ENCODE measurements at regions not wholly inside any gene's neighbourhood (a gene's known extent, or its start where the extent isn't known, plus 50 kb on each side); places are given as distances from the start of the nearest gene placed in this dataset.
"Not testable (repeated sequence)": the region's sequence is repeated elsewhere in the genome, so short reads cannot be mapped to it uniquely, and the experiment has no call there.

DNA sequence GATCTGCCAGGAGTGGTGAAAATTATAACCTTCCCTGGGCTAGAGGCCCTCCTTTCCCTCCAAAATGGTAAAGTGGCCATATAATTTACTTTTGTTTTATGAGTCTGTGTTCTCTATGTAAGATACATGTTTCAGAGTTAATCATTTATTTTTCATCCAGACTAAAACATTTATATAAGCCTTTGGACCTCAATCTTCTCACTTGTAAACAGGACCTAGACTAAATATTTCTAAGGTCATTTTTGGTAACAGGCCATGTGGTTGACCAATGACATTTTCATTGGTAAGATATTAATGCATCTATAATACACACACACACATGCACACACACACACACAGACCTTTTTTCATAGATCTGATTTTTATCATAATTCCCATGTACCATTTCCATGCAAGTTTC, 79.7 kb upstream of the KCTD1 start:
- intact Hi-C loops (cut with DNase I; ENCODE audit: low total_unique reads), result no loop called here
- TF ChIP-seq CTCF (IDR thresholded peaks at IDR 0.05) (no peak), POLR2A (IDR thresholded peaks at IDR 0.05) (no peak)
- Histone ChIP-seq H3K27me3 (no peaks in the 10 kb centered on the region), H3K36me3 (no peaks in the 10 kb centered on the region), H3K4me1 (no peaks in the 10 kb centered on the region), H3K27ac (no peak overlapping the region), H3K4me3 (no peak overlapping the region), H3K9me3 (no peaks in the 10 kb centered on the region)
- DNase-seq, result no peak

GRCh38 chr18:26624443-26624842, 76.1 kb upstream of the KCTD1 start:
- no peak overlapping the region for H3K4me3 ChIP-seq
- H3K27ac ChIP-seq, result no peak overlapping the region
- H3K9me3 ChIP-seq, result no peaks in the 10 kb centered on the region
- DNase-seq, result no peak
- no peaks in the 10 kb centered on the region for H3K27me3 ChIP-seq
- TF ChIP-seq POLR2A (IDR thresholded peaks at IDR 0.05) (no peak), CTCF (IDR thresholded peaks at IDR 0.05) (no peak)
- H3K4me1 ChIP-seq, result no peaks in the 10 kb centered on the region
- H3K36me3 ChIP-seq, result no peaks in the 10 kb centered on the region
- intact Hi-C loops (cut with DNase I; ENCODE audit: low total_unique reads), result no loop called here

- intact Hi-C loops (cut with DNase I; ENCODE audit: low total_unique reads); H3K9me3 ChIP-seq; H3K27ac ChIP-seq; H3K4me3 ChIP-seq; H3K4me1 ChIP-seq; H3K27me3 ChIP-seq; DNase-seq; H3K36me3 ChIP-seq: not testable (repeated sequence)
Observed at GRCh38 chr18:26623314-26623713, 75.0 kb upstream of the KCTD1 start.

DNA sequence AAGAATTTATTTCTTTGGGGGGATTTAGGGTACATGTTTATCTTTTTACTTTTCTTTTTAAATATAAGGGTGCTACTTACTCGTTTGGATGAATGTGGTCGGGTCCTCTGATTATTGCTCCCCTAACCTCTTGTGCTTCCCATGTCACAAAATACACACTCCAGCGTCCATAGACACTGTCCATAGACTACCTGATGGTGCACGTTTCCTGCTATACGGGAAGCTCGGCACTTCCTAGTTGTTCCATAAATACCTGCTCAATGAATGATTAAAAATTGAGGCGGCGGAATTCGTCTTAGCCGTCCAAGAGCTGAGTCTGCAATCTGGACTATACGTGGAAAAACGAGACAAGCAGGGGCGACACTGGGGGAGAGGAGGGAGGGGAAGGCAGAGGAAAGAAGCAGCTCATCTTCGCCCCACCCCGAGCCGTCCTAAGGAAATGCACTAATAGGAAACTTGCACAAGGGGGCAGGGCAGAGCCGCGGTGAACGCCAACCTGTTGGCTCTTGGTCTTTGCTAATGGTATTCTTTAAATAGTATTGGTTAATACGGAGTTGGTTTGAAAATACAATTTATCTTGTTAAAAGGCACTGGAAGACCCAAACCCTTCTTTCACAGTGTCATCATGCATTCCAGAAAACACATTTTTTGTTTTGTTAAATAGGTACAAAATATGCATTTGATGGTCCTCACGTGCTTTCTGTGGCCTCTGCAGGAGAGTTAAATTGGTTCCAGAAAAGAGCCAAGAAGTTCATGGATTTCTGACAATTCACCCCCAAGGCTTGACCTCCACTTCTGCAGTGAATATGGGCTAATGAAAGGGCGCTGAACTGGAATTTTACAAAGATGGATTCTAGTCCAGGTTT, 73.0 kb upstream of the KCTD1 start:
- Histone ChIP-seq H3K36me3 (no peaks in the 10 kb centered on the region), H3K27me3 (no peaks in the 10 kb centered on the region), H3K4me3 (no peak overlapping the region), H3K9me3 (no peaks in the 10 kb centered on the region), H3K27ac (no peak overlapping the region), H3K4me1 (no peaks in the 10 kb centered on the region)
- DNase-seq, result no peak
- TF ChIP-seq CTCF (IDR thresholded peaks at IDR 0.05), result peak in 2 of 4 experiments; percentile 10 to 19
- TF ChIP-seq POLR2A (IDR thresholded peaks at IDR 0.05), result no peak
- intact Hi-C loops (cut with DNase I; ENCODE audit: low total_unique reads), result no loop called here

DNA sequence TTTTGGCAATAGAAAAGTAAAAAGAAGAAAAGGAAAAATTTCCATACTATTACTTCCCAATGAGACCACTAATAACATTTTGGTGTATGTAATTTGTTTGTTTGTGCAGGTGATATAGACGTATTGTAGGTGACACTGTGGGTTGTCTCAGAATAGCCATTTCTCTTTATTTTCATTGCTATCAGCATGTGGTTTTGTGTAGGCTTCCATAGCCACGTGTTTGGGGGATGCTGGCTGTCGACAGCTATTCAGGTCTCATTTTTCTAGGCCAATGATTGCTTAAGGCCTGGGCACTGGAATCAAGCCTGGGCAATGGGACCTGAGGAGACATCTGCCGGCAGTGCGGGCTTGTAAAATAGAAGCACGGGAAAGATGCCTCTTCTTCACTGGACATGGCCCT, 71.0 kb upstream of the KCTD1 start:
- DNase-seq, result no peak
- Histone ChIP-seq H3K27ac (no peak overlapping the region), H3K4me1 (no peaks in the 10 kb centered on the region), H3K4me3 (no peak overlapping the region), H3K36me3 (no peaks in the 10 kb centered on the region), H3K27me3 (no peaks in the 10 kb centered on the region), H3K9me3 (no peaks in the 10 kb centered on the region)
- intact Hi-C loops (cut with DNase I; ENCODE audit: low total_unique reads), result no loop called here
- TF ChIP-seq POLR2A (IDR thresholded peaks at IDR 0.05) (no peak), CTCF (IDR thresholded peaks at IDR 0.05) (no peak)
